ENCODE measurements at regions not wholly inside any gene's neighbourhood (a gene's known extent, or its start where the extent isn't known, plus 50 kb on each side); places are given as distances from the start of the nearest gene placed in this dataset.

GRCh38 chr16:59975953-59976352, 1241.8 kb upstream of the GOT2 start (continued):
- TF ChIP-seq YY1 (IDR thresholded peaks at IDR 0.05; ENCODE audit: low read depth, low read length) (no peak), ZNF217 (IDR thresholded peaks at IDR 0.05) (no peak), MYC (IDR thresholded peaks at IDR 0.05; ENCODE audit: insufficient read depth, insufficient read length, insufficient replicate concordance, low read length, severe bottlenecking) (no peak), EGR1 (IDR thresholded peaks at IDR 0.05; ENCODE audit: borderline replicate concordance in 1 of 2, low read depth in 2 of 2, low read length in 2 of 2) (no peak)

- FAIRE-seq (no peak), ATAC-seq (no peak), DNase-seq (ENCODE audit: low read depth, low spot score) (no peak)
- no peaks in the 10 kb centered on the region for H4K20me1 ChIP-seq (ENCODE audit: control insufficient read depth, insufficient read depth)
- no peaks in the 10 kb centered on the region for H3K9me3 ChIP-seq (replicated peaks; ENCODE audit: control insufficient read depth, insufficient read depth, low read length)
- no peaks in the 10 kb centered on the region for H3K36me3 ChIP-seq (ENCODE audit: control insufficient read depth in 2 of 2, insufficient read depth in 2 of 2, low read length in 1 of 2)
- RAD21 ChIA-PET (ENCODE audit: unreplicated experiment), result no interaction called here
- no peak overlapping the region for H3K4me2 ChIP-seq (ENCODE audit: control insufficient read depth, insufficient read depth)
- in situ Hi-C loops (cut with MboI) (no loop called here), intact Hi-C loops (cut with micrococcal nuclease; ENCODE audit: unreplicated experiment) (no loop called here)
- no peak overlapping the region for H3K9ac ChIP-seq (ENCODE audit: control insufficient read depth, insufficient read depth, low read length)
- H3K4me3 ChIP-seq, result no peak overlapping the region
- no peak overlapping the region for H3K27ac ChIP-seq (ENCODE audit: control insufficient read depth, insufficient read depth)
- no peaks in the 10 kb centered on the region for H3K79me2 ChIP-seq (ENCODE audit: control insufficient read depth, insufficient read depth, low read length)
- no peaks in the 10 kb centered on the region for H3K27me3 ChIP-seq (replicated peaks in 1 of 2; ENCODE audit: control insufficient read depth in 2 of 2, insufficient read depth in 2 of 2, low read length in 1 of 2)
- SMC1A ChIA-PET (ENCODE audit: uncharacterized antibody, unreplicated experiment), result no interaction called here
- H3K4me1 ChIP-seq (ENCODE audit: control insufficient read depth, insufficient read depth, low read length), result no peaks in the 10 kb centered on the region
- no TSS peak for BruUV-seq (replicated peaks)
- no peak overlapping the region for H2AFZ ChIP-seq (ENCODE audit: control insufficient read depth, low read depth, low read length)
- CTCF ChIA-PET, result no interaction called here
- WGBS (ENCODE audit: insufficient coverage, insufficient replicate concordance, low lambda C conversion rate, missing lambda C conversion rate), result 14% methylated on average over 3 of the region's 3 CpGs
- TF ChIP-seq MYB (IDR thresholded peaks at IDR 0.05; ENCODE audit: borderline replicate concordance, low read depth, low read length) (no peak), SMAD1 (IDR thresholded peaks at IDR 0.05; ENCODE audit: low read depth, partially characterized antibody) (no peak), SREBF1 (IDR thresholded peaks at IDR 0.05; ENCODE audit: low read length) (no peak), SIN3A (IDR thresholded peaks at IDR 0.05; ENCODE audit: low read depth, low read length) (no peak), BMI1 (IDR thresholded peaks at IDR 0.05; ENCODE audit: borderline replicate concordance) (no peak), FOXM1 (IDR thresholded peaks at IDR 0.05; ENCODE audit: low read depth, low read length) (no peak), ESRRA (IDR thresholded peaks at IDR 0.05; ENCODE audit: low read length) (no peak), BCL3 (IDR thresholded peaks at IDR 0.05; ENCODE audit: borderline replicate concordance, insufficient read depth, low read depth, low read length, poor library complexity, severe bottlenecking) (no peak), CREM (IDR thresholded peaks at IDR 0.05; ENCODE audit: low read depth) (no peak)
- POLR2A ChIA-PET, result no interaction called here
These were observed 1239.8 kb upstream of the GOT2 start for GRCh38 chr16:59973966-59974365.
